ENCODE measurements at regions not wholly inside any gene's neighbourhood (a gene's known extent, or its start where the extent isn't known, plus 50 kb on each side); places are given as distances from the start of the nearest gene placed in this dataset.
"Not testable (repeated sequence)": the region's sequence is repeated elsewhere in the genome, so short reads cannot be mapped to it uniquely, and the experiment has no call there.

DNA sequence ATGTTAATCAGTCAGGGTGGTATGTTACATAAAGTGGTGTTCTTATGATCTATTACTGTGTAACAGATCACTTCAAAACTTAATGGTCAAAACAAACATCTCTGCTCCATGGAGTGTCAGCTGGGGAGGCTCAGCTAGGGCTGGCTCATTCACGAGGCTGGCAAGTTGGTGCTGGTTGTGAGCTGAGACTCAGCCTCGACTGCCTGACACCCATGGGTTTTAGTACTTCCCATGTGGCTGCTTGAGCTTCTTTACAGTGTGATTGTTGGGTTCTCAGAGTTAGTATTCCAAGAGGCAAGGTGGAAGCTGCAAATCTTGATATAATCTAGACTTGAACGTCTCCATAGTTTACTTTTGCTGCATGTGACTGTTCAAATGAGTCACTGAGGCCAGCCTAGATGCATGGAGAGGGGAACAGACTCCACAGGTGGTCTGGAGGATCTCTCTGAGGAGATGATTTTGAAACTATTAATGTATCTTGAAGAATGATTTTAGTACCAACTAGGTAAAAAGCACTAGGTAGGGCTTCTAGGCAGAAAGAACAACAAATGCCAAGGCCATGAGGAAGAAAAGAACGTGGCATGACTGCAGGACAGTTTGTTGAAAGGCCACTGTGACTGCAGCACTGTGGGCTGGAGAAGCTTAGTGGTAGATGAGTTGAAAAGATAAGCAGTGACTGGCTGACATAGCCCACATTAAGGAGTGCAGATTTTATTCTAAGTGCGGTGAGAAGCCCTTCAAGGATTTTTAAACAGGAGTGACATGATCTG lies 281.1 kb upstream of the PROK2 start:
- Histone ChIP-seq H3K27me3 (ENCODE audit: insufficient read depth, low read depth) (no peaks in the 10 kb centered on the region; the same call in 1 of the 2 replicates), H2AFZ (no peak overlapping the region), H3K27ac (no peak overlapping the region), H3K4me1 (replicated peaks; ENCODE audit: insufficient read depth) (no peaks in the 10 kb centered on the region), H3K79me2 (ENCODE audit: low read depth) (no peaks in the 10 kb centered on the region), H3F3A (ENCODE audit: insufficient read depth, low read depth) (no peaks in the 10 kb centered on the region), H3K9me2 (ENCODE audit: insufficient read depth) (no peaks in the 10 kb centered on the region), H3K4me2 (no peak overlapping the region), H3K9me3 (ENCODE audit: insufficient read depth, low read depth) (no peaks in the 10 kb centered on the region), H4K20me1 (ENCODE audit: insufficient read depth) (no peaks in the 10 kb centered on the region), H3K4me3 (no peak overlapping the region), H3K36me3 (ENCODE audit: low read depth) (no peaks in the 10 kb centered on the region)
- no TSS peak for BruUV-seq (replicated peaks)
- intact Hi-C loops (cut with micrococcal nuclease; ENCODE audit: unreplicated experiment), result no loop called here
- ChIA-PET POLR2A (ENCODE audit: unreplicated experiment) (no interaction called here), CTCF (no interaction called here)
- no peak for DNase-seq
- TF ChIP-seq, protein P1, sequence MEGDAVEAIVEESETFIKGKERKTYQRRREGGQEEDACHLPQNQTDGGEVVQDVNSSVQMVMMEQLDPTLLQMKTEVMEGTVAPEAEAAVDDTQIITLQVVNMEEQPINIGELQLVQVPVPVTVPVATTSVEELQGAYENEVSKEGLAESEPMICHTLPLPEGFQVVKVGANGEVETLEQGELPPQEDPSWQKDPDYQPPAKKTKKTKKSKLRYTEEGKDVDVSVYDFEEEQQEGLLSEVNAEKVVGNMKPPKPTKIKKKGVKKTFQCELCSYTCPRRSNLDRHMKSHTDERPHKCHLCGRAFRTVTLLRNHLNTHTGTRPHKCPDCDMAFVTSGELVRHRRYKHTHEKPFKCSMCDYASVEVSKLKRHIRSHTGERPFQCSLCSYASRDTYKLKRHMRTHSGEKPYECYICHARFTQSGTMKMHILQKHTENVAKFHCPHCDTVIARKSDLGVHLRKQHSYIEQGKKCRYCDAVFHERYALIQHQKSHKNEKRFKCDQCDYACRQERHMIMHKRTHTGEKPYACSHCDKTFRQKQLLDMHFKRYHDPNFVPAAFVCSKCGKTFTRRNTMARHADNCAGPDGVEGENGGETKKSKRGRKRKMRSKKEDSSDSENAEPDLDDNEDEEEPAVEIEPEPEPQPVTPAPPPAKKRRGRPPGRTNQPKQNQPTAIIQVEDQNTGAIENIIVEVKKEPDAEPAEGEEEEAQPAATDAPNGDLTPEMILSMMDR (conservative IDR thresholded peaks at IDR 0.05), result no peak
- no peak for TF ChIP-seq EZH2 (IDR thresholded peaks at IDR 0.05; ENCODE audit: low read depth)

DNA sequence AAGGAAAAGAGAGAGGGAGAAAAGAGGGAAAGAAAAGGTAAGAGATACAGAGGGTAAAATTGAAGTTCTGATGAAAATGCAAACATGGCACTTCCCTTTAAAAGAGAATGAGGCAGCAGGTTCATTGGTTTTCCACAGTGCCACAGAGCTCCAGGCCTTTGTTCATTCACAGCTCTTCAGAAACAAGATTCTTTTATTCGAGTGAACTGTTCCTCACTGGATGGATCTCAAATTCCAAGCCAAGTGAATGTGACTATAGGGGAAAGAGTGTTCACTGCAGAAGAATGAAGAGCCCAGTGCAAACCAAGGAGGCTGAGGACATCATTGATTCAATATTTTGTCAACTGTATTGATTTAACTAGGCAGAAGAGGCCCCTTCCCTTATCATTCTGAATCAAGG lies 280.3 kb upstream of the PROK2 start:
- Histone ChIP-seq H4K20me1 (ENCODE audit: insufficient read depth) (no peaks in the 10 kb centered on the region), H3K27me3 (ENCODE audit: insufficient read depth, low read depth) (no peaks in the 10 kb centered on the region; the same call in 1 of the 2 replicates), H3K79me2 (ENCODE audit: low read depth) (no peaks in the 10 kb centered on the region), H3K36me3 (ENCODE audit: low read depth) (no peaks in the 10 kb centered on the region), H3K9me2 (ENCODE audit: insufficient read depth) (no peaks in the 10 kb centered on the region), H3F3A (ENCODE audit: insufficient read depth, low read depth) (no peaks in the 10 kb centered on the region), H3K4me2 (no peak overlapping the region), H3K4me3 (no peak overlapping the region), H3K27ac (no peak overlapping the region), H2AFZ (no peak overlapping the region), H3K9me3 (ENCODE audit: insufficient read depth, low read depth) (no peaks in the 10 kb centered on the region), H3K4me1 (replicated peaks; ENCODE audit: insufficient read depth) (no peaks in the 10 kb centered on the region)
- TF ChIP-seq EZH2 (IDR thresholded peaks at IDR 0.05; ENCODE audit: low read depth), result no peak
- TF ChIP-seq, protein P1 (conservative IDR thresholded peaks at IDR 0.05), result no peak
- no TSS peak for BruUV-seq (replicated peaks)
- ChIA-PET POLR2A (ENCODE audit: unreplicated experiment) (no interaction called here), CTCF (no interaction called here)
- DNase-seq, result no peak
- intact Hi-C loops (cut with micrococcal nuclease; ENCODE audit: unreplicated experiment), result no loop called here

DNA sequence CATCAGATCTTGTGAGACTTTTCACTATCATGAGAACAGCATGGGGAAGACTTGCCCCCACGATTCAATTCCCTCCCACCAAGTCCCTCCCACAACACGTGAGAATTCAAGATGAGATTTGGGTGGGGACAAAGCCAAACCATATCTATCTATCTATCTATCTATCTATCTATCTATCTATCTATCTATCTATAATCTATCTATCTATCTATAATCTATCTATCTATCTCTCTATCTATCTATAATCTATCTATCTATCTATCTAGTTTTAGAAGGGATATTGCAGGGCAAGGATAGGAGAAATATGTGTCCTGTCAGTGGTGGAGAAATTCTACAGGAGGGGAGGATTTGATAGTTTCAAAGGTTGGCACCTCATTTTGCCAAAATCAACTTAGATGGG lies 279.8 kb upstream of the PROK2 start:
- H3K4me3 ChIP-seq; H4K20me1 ChIP-seq (ENCODE audit: insufficient read depth); H3K4me2 ChIP-seq; H3K4me1 ChIP-seq (replicated peaks; ENCODE audit: insufficient read depth); H2AFZ ChIP-seq; H3K9me3 ChIP-seq (ENCODE audit: insufficient read depth, low read depth); H3K36me3 ChIP-seq (ENCODE audit: low read depth); H3F3A ChIP-seq (ENCODE audit: insufficient read depth, low read depth); intact Hi-C loops (cut with micrococcal nuclease; ENCODE audit: unreplicated experiment); H3K79me2 ChIP-seq (ENCODE audit: low read depth); H3K27me3 ChIP-seq (ENCODE audit: insufficient read depth, low read depth); CTCF ChIA-PET; H3K9me2 ChIP-seq (ENCODE audit: insufficient read depth); POLR2A ChIA-PET (ENCODE audit: unreplicated experiment); DNase-seq; H3K27ac ChIP-seq; BruUV-seq (replicated peaks): not testable (repeated sequence)

DNA sequence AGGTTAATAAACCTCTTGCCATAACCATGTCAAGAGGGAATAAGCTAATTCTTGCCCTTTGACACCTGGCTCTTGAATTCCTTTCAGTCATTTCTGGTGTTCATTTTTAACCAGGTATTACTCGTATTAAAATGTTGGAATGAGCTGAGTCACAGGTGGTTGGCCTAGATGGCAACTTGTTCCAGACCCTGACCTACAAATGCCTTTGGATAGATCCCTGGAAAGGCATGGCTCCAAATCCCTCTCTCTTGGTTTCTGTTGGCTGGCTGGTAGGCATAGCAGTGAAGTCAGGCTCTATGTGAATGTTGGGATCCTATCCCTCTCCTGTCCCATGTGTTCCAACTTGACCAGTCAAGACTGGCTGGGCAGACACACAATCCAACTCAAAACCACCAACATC lies 277.1 kb upstream of the PROK2 start:
- ChIA-PET POLR2A (ENCODE audit: unreplicated experiment) (no interaction called here), CTCF (no interaction called here)
- no peaks in the 10 kb centered on the region for H3K4me1 ChIP-seq (replicated peaks; ENCODE audit: insufficient read depth)
- no peaks in the 10 kb centered on the region for H3F3A ChIP-seq (ENCODE audit: insufficient read depth, low read depth)
- H2AFZ ChIP-seq, result no peak overlapping the region
- H3K36me3 ChIP-seq (ENCODE audit: low read depth), result no peaks in the 10 kb centered on the region
- no peaks in the 10 kb centered on the region for H3K79me2 ChIP-seq (ENCODE audit: low read depth)
- no peak overlapping the region for H3K4me2 ChIP-seq
- H4K20me1 ChIP-seq (ENCODE audit: insufficient read depth), result no peaks in the 10 kb centered on the region
- no peaks in the 10 kb centered on the region for H3K27me3 ChIP-seq (ENCODE audit: insufficient read depth, low read depth)
- no peak for TF ChIP-seq EZH2 (IDR thresholded peaks at IDR 0.05; ENCODE audit: low read depth)
- TF ChIP-seq, protein P1 (conservative IDR thresholded peaks at IDR 0.05), result no peak
- H3K4me3 ChIP-seq, result no peak overlapping the region
- no peak for DNase-seq
- H3K9me3 ChIP-seq (ENCODE audit: insufficient read depth, low read depth), result no peaks in the 10 kb centered on the region
- no TSS peak for BruUV-seq (replicated peaks)
- intact Hi-C loops (cut with micrococcal nuclease; ENCODE audit: unreplicated experiment), result no loop called here
- no peak overlapping the region for H3K27ac ChIP-seq
- H3K9me2 ChIP-seq (ENCODE audit: insufficient read depth), result no peaks in the 10 kb centered on the region
